ENCODE measurements at regions not wholly inside any gene's neighbourhood (a gene's known extent, or its start where the extent isn't known, plus 50 kb on each side); places are given as distances from the start of the nearest gene placed in this dataset.
A peak's percentile ranks its signal among the peaks of the same experiment; 100 is the strongest.

GRCh38 chr2:39513641-39514094 lies 76.6 kb upstream of the MAP4K3 start:
- peak; percentile 6 to 69 (median 54) for TF ChIP-seq CTCF (IDR thresholded peaks at IDR 0.05)
- TF ChIP-seq POLR2A (IDR thresholded peaks at IDR 0.05) = no peak

Data from body of pancreas (tissue), 4 donors.